GM23248 (cell line): ENCODE measurements at regions not wholly inside any gene's neighbourhood (a gene's known extent, or its start where the extent isn't known, plus 50 kb on each side); places are given as distances from the start of the nearest gene placed in this dataset.

Experiments used
- DNase-seq: peaks from one replicate; pipeline ENCODE4 v3.0.0-alpha.2; 2015
- H2AFZ ChIP-seq: fragments of 200-600 bp; sonication (generic); 2 replicates; pipeline ENCODE4 v1.6.1; 2016; ENCODE audit warnings: antibody characterized with exemption
- H3F3A ChIP-seq: fragments of 200-600 bp; sonication (generic); 2 replicates; pipeline ENCODE4 v1.6.1; 2016; ENCODE audit warnings: mild to moderate bottlenecking, antibody characterized with exemption, mixed run types; ENCODE audit not compliant: insufficient read depth
- H3K27ac ChIP-seq: fragments of 200-600 bp; sonication (generic); 2 replicates; pipeline ENCODE4 v1.5.1; 2016; ENCODE audit warnings: mild to moderate bottlenecking
- H3K27me3 ChIP-seq: fragments of 200-600 bp; sonication (generic); replicated peaks from 2 replicates; pipeline ENCODE4 v1.6.1; 2016; ENCODE audit warnings: mild to moderate bottlenecking; ENCODE audit not compliant: insufficient read depth
- H3K36me3 ChIP-seq: fragments of 200-600 bp; sonication (generic); 2 replicates; pipeline ENCODE4 v1.6.1; 2016; ENCODE audit warnings: low read depth, mild to moderate bottlenecking
- H3K4me1 ChIP-seq: fragments of 200-600 bp; sonication (generic); 2 replicates; pipeline ENCODE4 v1.6.1; 2016; ENCODE audit warnings: mild to moderate bottlenecking; ENCODE audit not compliant: insufficient read depth
- H3K4me2 ChIP-seq: fragments of 200-600 bp; sonication (generic); one replicate; pipeline ENCODE4 v1.6.1; 2016; ENCODE audit warnings: mild to moderate bottlenecking; ENCODE audit not compliant: unreplicated experiment
- H3K4me3 ChIP-seq: fragments of 200-600 bp; sonication (generic); 2 replicates; pipeline ENCODE4 v1.5.1; 2016; ENCODE audit warnings: mild to moderate bottlenecking
- H3K79me2 ChIP-seq: fragments of 200-600 bp; sonication (generic); 2 replicates; pipeline ENCODE4 v1.6.1; 2016; ENCODE audit warnings: mild to moderate bottlenecking; ENCODE audit not compliant: insufficient read depth
- H3K9ac ChIP-seq: fragments of 200-600 bp; sonication (generic); 2 replicates; pipeline ENCODE4 v1.6.1; 2016; ENCODE audit warnings: mild to moderate bottlenecking
- H3K9me2 ChIP-seq: fragments of 200-600 bp; sonication (generic); 2 replicates; pipeline ENCODE4 v1.6.1; 2016; ENCODE audit warnings: mixed run types, mild to moderate bottlenecking, moderate library complexity; ENCODE audit not compliant: insufficient read depth
- H3K9me3 ChIP-seq: fragments of 200-600 bp; sonication (generic); one replicate; pipeline ENCODE4 v1.6.1; 2017; ENCODE audit warnings: low read depth
- H4K20me1 ChIP-seq: fragments of 200-600 bp; sonication (generic); 2 replicates; pipeline ENCODE4 v1.6.0; 2016; ENCODE audit not compliant: insufficient read depth
- EZH2 ChIP-seq: fragments of 200-600 bp; sonication (generic); IDR thresholded peaks from 2 replicates; pipeline ENCODE4 v1.6.1; 2018; ENCODE audit warnings: antibody characterized with exemption, mild to moderate bottlenecking; ENCODE audit not compliant: insufficient read depth, poor library complexity, severe bottlenecking
- EZH2phosphoT487 ChIP-seq: fragments of 200-600 bp; sonication (generic); IDR thresholded peaks from 2 replicates; pipeline ENCODE4 v1.6.1; 2018; ENCODE audit warnings: antibody characterized with exemption, moderate library complexity, mild to moderate bottlenecking, low read depth; ENCODE audit not compliant: insufficient read depth
- WGBS, 2 experiments: methylation state at CpG; one replicate each; pipeline ENCODE4 v1.1.6; 2015 to 2017; ENCODE audit warnings: low lambda C conversion rate in 2 of 2, low coverage in 1 of 2; ENCODE audit errors: missing lambda C conversion rate in 2 of 2; 5-methylcytosine and 5-hydroxymethylcytosine counted together
- in situ Hi-C: fragments of 300-500 bp; cut with MboI; formaldehyde crosslinking; loops from 2 replicates; pipeline ENCODE4 v1.15.0; 2020

DNA sequence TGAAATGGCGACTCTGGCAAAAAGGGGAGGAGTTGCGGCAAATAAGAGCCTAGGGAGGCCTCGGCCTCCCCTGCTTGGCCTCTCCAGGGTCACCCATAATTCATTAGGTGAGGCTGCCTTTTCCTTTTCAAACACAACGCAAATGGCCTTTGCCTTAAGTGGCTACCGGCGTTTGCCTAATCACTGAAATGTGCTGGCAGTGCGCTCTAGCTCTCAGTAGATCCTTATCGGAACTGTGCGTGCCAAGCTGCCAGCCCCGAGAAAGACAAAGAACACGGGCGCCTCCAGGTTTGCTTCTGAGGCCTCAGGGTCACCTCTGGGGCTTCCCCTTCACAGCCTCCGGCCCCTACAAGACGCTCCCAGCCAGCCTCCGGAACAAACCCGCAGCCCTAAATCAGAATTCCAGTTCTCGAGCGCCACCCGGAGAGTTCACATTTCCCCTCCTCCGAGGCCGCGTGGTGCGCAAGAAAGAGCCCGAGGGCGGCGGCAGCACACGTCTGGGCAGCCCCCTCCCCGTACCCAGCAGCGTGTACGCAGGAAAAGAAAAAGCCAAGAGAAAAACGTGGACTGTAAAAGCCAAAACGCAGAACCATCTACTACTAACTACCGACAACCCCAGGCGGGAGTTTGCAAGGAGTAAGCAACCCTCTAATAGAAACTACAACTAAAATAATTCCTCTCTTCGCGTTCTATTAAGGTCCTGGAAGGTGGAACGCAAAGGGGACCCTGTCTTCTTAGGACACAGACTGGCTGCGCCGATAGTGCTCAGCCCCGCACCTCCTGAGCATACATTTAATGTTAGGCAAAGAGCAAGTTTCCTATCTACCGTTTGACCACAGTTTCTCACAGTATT lies 76.5 kb upstream of the BCOR start:
- Histone ChIP-seq H2AFZ (peak overlapping the region; percentile 77), H4K20me1 (no peaks in the 10 kb centered on the region), H3K9me3 (no peaks in the 10 kb centered on the region), H3K9me2 (no peaks in the 10 kb centered on the region), H3K36me3 (no peaks in the 10 kb centered on the region), H3K27ac (peak overlapping the region; percentile 67), H3K27me3 (no peaks in the 10 kb centered on the region), H3K4me2 (peak overlapping the region; percentile 70), H3F3A (peaks cover 6% of the 10 kb centered on the region; the same call in 1 of the 2 replicates), H3K9ac (peak overlapping the region; percentile 86), H3K4me1 (peaks cover 12% of the 10 kb centered on the region), H3K79me2 (no peaks in the 10 kb centered on the region), H3K4me3 (peak overlapping the region; percentile 72)
- no peak for TF ChIP-seq EZH2
- TF ChIP-seq EZH2phosphoT487, result no peak
- peak; percentile 62 for DNase-seq
- in situ Hi-C loops, result no loop called here
- WGBS, 2 experiments, result 6 to 9% methylated on average over 33 to 37 of the region's 41 CpGs

DNA sequence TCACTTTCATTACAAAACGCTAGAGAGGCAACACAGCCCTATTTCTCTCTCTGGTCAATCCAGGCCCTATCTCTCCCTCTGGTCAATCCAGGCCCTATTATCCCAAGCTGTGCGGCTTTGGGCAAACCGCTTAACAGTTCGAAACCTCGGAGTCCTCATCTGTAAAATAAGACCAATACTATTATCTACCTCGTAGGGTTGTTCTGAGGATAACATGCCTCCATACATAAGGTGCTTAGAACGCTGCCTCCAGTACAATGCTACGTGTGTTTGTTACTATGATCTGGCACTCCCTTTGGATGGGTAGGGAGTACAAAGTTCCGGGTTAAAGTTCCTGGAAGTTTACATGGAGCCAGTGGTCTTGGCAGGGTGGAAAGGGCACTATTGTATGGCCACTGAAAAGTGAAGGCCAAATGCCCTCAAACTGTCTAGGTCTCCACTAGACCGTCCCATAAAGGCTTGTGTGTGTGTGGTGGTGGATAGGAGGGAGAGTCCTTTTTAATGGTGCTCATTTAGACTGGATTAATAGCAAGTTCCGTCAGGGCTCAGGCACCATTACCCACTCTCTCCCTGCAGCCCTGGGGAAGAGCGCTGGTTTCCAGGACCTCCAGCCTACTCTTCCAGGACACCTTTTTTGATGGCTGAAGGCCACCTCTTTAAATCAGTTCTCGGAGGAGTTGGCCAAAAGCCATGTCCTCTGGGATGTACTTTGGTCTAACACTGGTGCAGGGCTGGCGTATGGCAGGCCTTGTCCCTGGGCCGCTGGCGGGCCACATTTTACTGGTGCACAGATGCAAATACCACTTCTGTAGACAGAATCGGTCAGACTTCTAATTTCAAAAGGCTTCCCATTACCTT lies 75.6 kb upstream of the BCOR start:
- H3K9me3 ChIP-seq, result no peaks in the 10 kb centered on the region
- H3K27ac ChIP-seq, result peak overlapping the region; percentile 67
- in situ Hi-C loops, result no loop called here
- H3K79me2 ChIP-seq, result no peaks in the 10 kb centered on the region
- H2AFZ ChIP-seq, result no peak overlapping the region
- 89 to 90% methylated on average over 16 to 17 of the region's 17 CpGs for WGBS, 2 experiments
- H3K4me3 ChIP-seq, result no peak overlapping the region
- TF ChIP-seq EZH2 (no peak), EZH2phosphoT487 (no peak)
- H3K9ac ChIP-seq, result peak overlapping the region; percentile 86
- no peaks in the 10 kb centered on the region for H3K9me2 ChIP-seq
- H3K36me3 ChIP-seq, result no peaks in the 10 kb centered on the region
- H3K4me1 ChIP-seq, result peaks cover 12% of the 10 kb centered on the region
- no peaks in the 10 kb centered on the region for H3K27me3 ChIP-seq
- DNase-seq, result no peak
- peaks cover 6% of the 10 kb centered on the region; the same call in 1 of the 2 replicates for H3F3A ChIP-seq
- H4K20me1 ChIP-seq, result no peaks in the 10 kb centered on the region
- H3K4me2 ChIP-seq, result peak overlapping the region; percentile 70

DNA sequence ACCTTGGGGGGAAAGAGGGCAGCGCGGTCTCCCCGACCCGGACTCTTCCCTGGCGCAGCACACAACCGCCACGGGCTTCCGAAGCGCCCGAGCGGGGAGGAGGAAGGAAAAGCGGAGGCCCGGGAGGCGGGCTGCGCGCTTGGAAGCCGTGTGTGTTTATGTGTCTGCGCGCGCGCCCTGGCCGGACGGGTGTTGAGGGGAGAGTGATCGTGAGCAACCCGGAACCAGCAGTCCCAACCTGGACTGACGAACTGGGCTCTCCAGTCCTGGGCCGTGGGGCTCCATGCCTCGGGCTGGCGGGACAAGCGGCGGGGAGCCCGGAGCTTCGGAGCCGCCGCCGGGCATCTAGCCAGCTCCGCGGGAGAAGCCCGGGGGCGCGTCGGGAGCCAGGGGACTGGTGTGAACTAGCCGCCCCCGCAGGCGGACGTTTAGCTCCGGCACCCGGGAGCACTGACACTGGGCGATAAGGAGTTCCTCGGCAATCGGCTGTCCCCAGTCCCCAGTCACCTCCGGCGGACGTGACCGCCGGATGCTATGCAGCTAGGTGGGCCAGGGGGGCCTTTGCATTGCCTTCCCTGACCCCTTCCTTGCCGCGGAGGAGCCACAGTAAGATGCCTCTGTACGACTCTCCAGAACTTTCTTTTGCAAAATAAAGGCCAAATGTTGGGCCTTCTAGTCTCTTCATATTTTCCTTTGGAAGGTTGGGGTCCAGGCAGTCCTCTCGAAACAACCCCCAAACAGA lies 74.8 kb upstream of the BCOR start:
- in situ Hi-C loops, result no loop called here

More for the DNA sequence above, 74.8 kb upstream of the BCOR start:
- DNase-seq, result peak; percentile 77
- Histone ChIP-seq H3K9me2 (no peaks in the 10 kb centered on the region), H3K79me2 (no peaks in the 10 kb centered on the region), H3K27ac (peak overlapping the region; percentile 78), H3K4me2 (peak overlapping the region; percentile 78), H3K4me3 (peak overlapping the region; percentile 66), H3K4me1 (peaks cover 12% of the 10 kb centered on the region), H3K36me3 (no peaks in the 10 kb centered on the region), H4K20me1 (no peaks in the 10 kb centered on the region), H3F3A (peaks cover 6% of the 10 kb centered on the region; the same call in 1 of the 2 replicates), H3K27me3 (no peaks in the 10 kb centered on the region), H3K9me3 (no peaks in the 10 kb centered on the region), H2AFZ (peak overlapping the region; percentile 83), H3K9ac (peak overlapping the region; percentile 86)
- TF ChIP-seq EZH2 (no peak), EZH2phosphoT487 (no peak)
- WGBS, 2 experiments, result 15 to 16% methylated on average over 22 to 33 of the region's 60 CpGs
